Suprapubic skin (tissue), 4 donors: ENCODE measurements at regions not wholly inside any gene's neighbourhood (a gene's known extent, or its start where the extent isn't known, plus 50 kb on each side); places are given as distances from the start of the nearest gene placed in this dataset.

Experiments
- DNase-seq, 2 donors: peaks; one replicate each; pipeline ENCODE4 v3.0.0-alpha.2; 2019; ENCODE audit warnings: low spot score in 2 of 2
- H3K27ac ChIP-seq: fragments of 200-600 bp; sonication (generic); one replicate; pipeline ENCODE4 v1.5.1; 2019
- H3K27me3 ChIP-seq: fragments of 200-600 bp; sonication (generic); one replicate; pipeline ENCODE4 v1.5.1; 2019
- H3K36me3 ChIP-seq: fragments of 200-600 bp; sonication (generic); one replicate; pipeline ENCODE4 v1.5.1; 2019
- H3K4me1 ChIP-seq: fragments of 200-600 bp; sonication (generic); one replicate; pipeline ENCODE4 v1.5.1; 2019
- H3K4me3 ChIP-seq: fragments of 200-600 bp; sonication (generic); one replicate; pipeline ENCODE4 v1.5.1; 2019; ENCODE audit warnings: mild to moderate bottlenecking
- H3K9me3 ChIP-seq: fragments of 200-600 bp; sonication (generic); one replicate; pipeline ENCODE4 v1.5.1; 2019
- EP300 ChIP-seq: sonication (generic); formaldehyde crosslinking; IDR thresholded peaks from one replicate; pipeline ENCODE4 v1.6.1; 2017; ENCODE audit warnings: antibody characterized with exemption
- POLR2A ChIP-seq, 2 donors: fragments of 450-650 bp; IDR thresholded peaks; one replicate each; pipeline ENCODE4 v1.6.1; 2017; ENCODE audit warnings: antibody characterized with exemption in 2 of 2, mild to moderate bottlenecking in 2 of 2, moderate library complexity in 2 of 2
- POLR2AphosphoS5 ChIP-seq, 3 donors: sonication (generic); formaldehyde crosslinking; IDR thresholded peaks; one replicate each; pipeline ENCODE4 v1.6.1; 2017; ENCODE audit warnings: antibody characterized with exemption in 3 of 3
- WGBS: methylation state at CpG from one replicate; pipeline ENCODE4 v1.1.5; 2018; 5-methylcytosine and 5-hydroxymethylcytosine counted together
- TF ChIP-seq, protein P1 (sequence below), 2 donors: fragments of 200-600 bp in 1 of 2; fragments of 450-650 bp in 1 of 2; sonication (generic) in 1 of 2; IDR thresholded peaks; one replicate each; pipeline ENCODE4 v1.5.1; 2016 to 2019; ENCODE audit warnings: antibody characterized with exemption in 2 of 2, mild to moderate bottlenecking in 1 of 2, moderate library complexity in 1 of 2

DNA sequence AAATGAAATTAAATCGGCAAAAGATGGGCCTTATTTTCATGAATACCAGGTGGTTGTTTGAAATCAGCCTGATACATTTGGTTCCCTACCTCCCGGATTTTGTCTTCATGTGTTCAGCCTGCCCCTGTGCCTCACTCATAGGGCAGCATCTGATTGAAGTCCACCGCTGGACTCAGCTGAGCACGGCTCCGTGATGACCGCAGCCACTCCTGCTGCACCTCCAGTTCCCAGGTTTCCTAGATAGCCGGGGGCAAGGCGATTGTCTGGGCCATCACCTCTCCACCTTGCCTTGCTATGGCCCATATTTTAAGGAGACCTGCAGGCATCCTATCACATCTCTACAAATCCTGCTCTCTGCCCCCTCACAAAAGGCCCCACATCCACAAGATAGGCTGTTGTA lies 563.8 kb downstream of the NUF2 start:
- no peak overlapping the region for H3K4me3 ChIP-seq
- DNase-seq: no peak
- 86% methylated on average over 8 of the region's 8 CpGs for WGBS
- no peak for TF ChIP-seq POLR2A (IDR thresholded peaks at IDR 0.05)
- TF ChIP-seq POLR2AphosphoS5 (IDR thresholded peaks at IDR 0.05): no peak
- TF ChIP-seq, protein P1, sequence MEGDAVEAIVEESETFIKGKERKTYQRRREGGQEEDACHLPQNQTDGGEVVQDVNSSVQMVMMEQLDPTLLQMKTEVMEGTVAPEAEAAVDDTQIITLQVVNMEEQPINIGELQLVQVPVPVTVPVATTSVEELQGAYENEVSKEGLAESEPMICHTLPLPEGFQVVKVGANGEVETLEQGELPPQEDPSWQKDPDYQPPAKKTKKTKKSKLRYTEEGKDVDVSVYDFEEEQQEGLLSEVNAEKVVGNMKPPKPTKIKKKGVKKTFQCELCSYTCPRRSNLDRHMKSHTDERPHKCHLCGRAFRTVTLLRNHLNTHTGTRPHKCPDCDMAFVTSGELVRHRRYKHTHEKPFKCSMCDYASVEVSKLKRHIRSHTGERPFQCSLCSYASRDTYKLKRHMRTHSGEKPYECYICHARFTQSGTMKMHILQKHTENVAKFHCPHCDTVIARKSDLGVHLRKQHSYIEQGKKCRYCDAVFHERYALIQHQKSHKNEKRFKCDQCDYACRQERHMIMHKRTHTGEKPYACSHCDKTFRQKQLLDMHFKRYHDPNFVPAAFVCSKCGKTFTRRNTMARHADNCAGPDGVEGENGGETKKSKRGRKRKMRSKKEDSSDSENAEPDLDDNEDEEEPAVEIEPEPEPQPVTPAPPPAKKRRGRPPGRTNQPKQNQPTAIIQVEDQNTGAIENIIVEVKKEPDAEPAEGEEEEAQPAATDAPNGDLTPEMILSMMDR (IDR thresholded peaks at IDR 0.05): no peak
- no peak for TF ChIP-seq EP300
- H3K4me1 ChIP-seq: no peaks in the 10 kb centered on the region
- no peaks in the 10 kb centered on the region for H3K9me3 ChIP-seq
- no peaks in the 10 kb centered on the region for H3K36me3 ChIP-seq
- no peaks in the 10 kb centered on the region for H3K27me3 ChIP-seq
- H3K27ac ChIP-seq: no peak overlapping the region

DNA sequence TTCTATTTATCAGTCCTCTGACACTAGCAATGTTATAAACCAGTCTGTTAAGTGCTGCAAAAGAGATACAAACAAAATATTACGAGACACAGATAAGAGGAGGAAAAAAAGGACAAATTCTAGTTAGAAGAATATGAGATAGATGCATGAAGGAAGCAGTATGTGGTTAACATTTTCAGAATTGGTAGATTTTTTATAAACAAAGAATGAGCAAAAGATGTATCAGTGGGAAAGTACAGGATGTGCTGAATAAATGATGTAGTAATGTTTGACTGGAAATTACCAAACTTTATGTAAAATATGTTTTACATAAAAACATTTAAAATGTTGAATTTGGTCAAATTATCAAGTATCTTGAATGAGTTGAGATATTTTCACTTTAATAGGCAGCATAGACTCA lies 574.2 kb downstream of the NUF2 start:
- TF ChIP-seq POLR2A (IDR thresholded peaks at IDR 0.05): no peak
- TF ChIP-seq, protein P1 (IDR thresholded peaks at IDR 0.05): no peak
- WGBS: 79% methylated on average over 1 of the region's 1 CpG

DNA sequence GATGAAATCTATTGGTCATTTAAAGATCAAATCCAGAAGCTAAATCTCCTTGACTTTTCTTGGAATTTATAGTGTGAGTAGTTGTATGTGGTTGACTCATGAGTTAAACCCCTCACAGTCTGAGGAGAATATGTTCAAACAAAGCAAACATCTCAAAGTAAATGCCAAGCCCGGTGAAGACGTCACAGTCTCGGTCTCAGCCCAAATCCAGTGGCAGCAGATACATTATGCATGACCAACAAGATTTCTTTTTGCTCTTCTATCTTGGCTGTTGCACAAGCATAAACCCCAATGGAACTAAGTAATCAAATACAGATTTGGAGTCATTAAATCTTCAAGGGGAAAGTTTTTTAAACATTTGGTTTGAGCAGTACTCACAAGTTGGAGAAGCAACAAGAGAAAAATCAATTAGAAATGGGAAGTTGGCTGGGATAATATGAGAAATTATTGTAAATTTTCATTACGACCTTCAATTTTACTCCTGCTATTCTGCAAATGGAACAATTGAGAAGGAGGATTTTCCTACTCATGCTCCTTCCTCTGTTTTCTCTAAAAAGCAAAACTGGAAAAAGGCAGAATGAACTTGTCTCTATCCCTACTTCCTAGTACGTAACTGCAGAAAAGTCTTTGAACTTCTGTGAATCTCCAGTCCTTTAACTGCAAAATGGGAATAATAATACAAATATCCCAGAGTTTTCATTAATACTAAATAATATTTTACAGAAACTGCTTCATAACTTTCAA lies 575.8 kb downstream of the NUF2 start:
- TF ChIP-seq POLR2AphosphoS5 (IDR thresholded peaks at IDR 0.05): no peak
- TF ChIP-seq EP300: no peak
- TF ChIP-seq, protein P1 (IDR thresholded peaks at IDR 0.05): no peak
- H3K27ac ChIP-seq: peak overlapping the region; percentile 55
- H3K27me3 ChIP-seq: no peaks in the 10 kb centered on the region
- no peak overlapping the region for H3K4me3 ChIP-seq
- H3K9me3 ChIP-seq: no peaks in the 10 kb centered on the region
- 56% methylated on average over 5 of the region's 5 CpGs for WGBS
- peak in 1 of 2 donors; percentile 75 for DNase-seq
- H3K4me1 ChIP-seq: peaks cover 5% of the 10 kb centered on the region
- H3K36me3 ChIP-seq: no peaks in the 10 kb centered on the region

More for the DNA sequence above, 574.2 kb downstream of the NUF2 start:
- no peak for DNase-seq
- peak overlapping the region; percentile 55 for H3K27ac ChIP-seq
- peaks cover 5% of the 10 kb centered on the region for H3K4me1 ChIP-seq
- no peak overlapping the region for H3K4me3 ChIP-seq
- H3K36me3 ChIP-seq: no peaks in the 10 kb centered on the region
- H3K9me3 ChIP-seq: no peaks in the 10 kb centered on the region
- H3K27me3 ChIP-seq: no peaks in the 10 kb centered on the region

DNA sequence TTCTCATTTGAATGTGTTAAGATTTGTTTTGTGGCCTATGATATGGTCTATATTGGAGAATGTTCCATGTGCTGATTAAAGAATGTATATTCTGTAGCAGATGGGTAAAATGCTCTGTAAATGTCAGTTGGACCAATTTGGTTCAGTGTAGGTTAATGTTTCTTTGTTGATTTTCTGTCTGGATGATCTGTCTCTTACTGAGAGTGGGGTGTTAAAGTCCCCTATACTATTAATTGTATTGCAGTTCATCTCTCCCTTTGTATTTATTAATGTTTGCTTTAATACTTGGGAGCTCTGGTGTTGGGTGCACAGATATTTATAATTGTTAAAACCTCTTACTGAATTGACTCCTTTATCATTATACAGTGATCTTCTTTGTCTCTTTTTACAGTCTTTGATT lies 584.5 kb downstream of the NUF2 start:
- Histone ChIP-seq H3K36me3 (no peaks in the 10 kb centered on the region), H3K27ac (no peak overlapping the region), H3K27me3 (no peaks in the 10 kb centered on the region), H3K9me3 (peaks cover 3% of the 10 kb centered on the region), H3K4me1 (no peaks in the 10 kb centered on the region), H3K4me3 (no peak overlapping the region)
- no peak for TF ChIP-seq POLR2A (IDR thresholded peaks at IDR 0.05)
- TF ChIP-seq POLR2AphosphoS5 (IDR thresholded peaks at IDR 0.05): no peak
- TF ChIP-seq, protein P1 (IDR thresholded peaks at IDR 0.05): no peak
- no peak for TF ChIP-seq EP300
- DNase-seq: no peak

DNA sequence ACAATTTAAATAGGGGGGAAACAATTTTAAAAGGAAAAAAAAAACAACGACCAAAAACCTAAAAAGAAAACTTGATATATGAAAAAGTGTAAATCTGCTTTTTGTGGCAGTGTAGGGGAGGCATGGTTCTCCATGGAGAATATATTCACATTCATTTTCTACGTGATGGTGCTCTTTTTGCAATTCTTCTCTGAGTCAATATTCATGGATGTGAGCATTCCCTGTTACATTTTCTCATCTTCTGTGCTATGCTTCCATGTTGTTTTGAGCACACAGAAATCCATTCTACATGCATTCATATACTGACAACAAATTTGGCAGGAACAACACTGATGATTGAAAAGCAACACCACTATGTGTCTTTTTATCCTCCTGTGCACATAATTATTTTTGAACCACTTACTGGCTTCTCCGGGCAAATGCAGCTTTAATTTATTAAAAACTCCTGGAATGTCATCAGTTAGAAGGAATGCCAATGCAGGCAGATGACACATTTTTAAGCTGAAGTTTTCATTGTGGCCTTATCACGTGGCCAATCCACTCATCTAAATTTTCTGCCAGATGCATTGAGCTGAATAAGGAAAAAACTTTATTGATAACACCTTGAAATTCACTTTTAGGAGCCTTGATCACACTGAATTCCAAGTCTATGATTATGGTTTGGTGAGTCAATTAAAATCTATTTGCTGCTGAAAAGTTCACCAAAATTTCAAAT lies 590.6 kb downstream of the NUF2 start:
- DNase-seq: no peak
- TF ChIP-seq POLR2A (IDR thresholded peaks at IDR 0.05): no peak
- TF ChIP-seq, protein P1 (IDR thresholded peaks at IDR 0.05): no peak
- TF ChIP-seq EP300: no peak
- no peaks in the 10 kb centered on the region for H3K9me3 ChIP-seq
- H3K27me3 ChIP-seq: no peaks in the 10 kb centered on the region
- WGBS: 52% methylated on average over 4 of the region's 4 CpGs
- H3K36me3 ChIP-seq: no peaks in the 10 kb centered on the region
- H3K4me3 ChIP-seq: no peak overlapping the region
- H3K27ac ChIP-seq: no peak overlapping the region
- no peaks in the 10 kb centered on the region for H3K4me1 ChIP-seq
